Liver (tissue), 3 donors: ENCODE measurements at regions not wholly inside any gene's neighbourhood (a gene's known extent, or its start where the extent isn't known, plus 50 kb on each side); places are given as distances from the start of the nearest gene placed in this dataset.

Experiments used
- EGR1 ChIP-seq, 2 donors: IDR thresholded peaks; 2 replicates each; pipeline ENCODE4 v1.6.1; 2016 to 2018; ENCODE audit warnings: antibody characterized with exemption in 2 of 2, low read depth in 2 of 2
- JUND ChIP-seq, 2 donors: IDR thresholded peaks; 2 replicates each; pipeline ENCODE4 v1.6.1; 2016; ENCODE audit warnings: antibody characterized with exemption in 2 of 2
- NR2F2 ChIP-seq: IDR thresholded peaks from 2 replicates; pipeline ENCODE4 v1.6.1; 2016; ENCODE audit warnings: antibody characterized with exemption
- RAD21 ChIP-seq, 2 donors: IDR thresholded peaks; 2 replicates each; pipeline ENCODE4 v1.6.1; 2016; ENCODE audit warnings: antibody characterized with exemption in 2 of 2, mild to moderate bottlenecking in 2 of 2
- RXRA ChIP-seq, 2 donors: IDR thresholded peaks; 2 replicates each; pipeline ENCODE4 v1.6.1; 2017 to 2018; ENCODE audit warnings: antibody characterized with exemption in 2 of 2, mild to moderate bottlenecking in 1 of 2
- SP1 ChIP-seq: IDR thresholded peaks from 2 replicates; pipeline ENCODE4 v1.6.1; 2018; ENCODE audit warnings: antibody characterized with exemption, mild to moderate bottlenecking
- TAF1 ChIP-seq: conservative IDR thresholded peaks from 2 replicates; pipeline ENCODE4 v1.6.1; 2016; ENCODE audit warnings: antibody characterized with exemption, mild to moderate bottlenecking
- YY1 ChIP-seq: IDR thresholded peaks from 2 replicates; pipeline ENCODE4 v1.6.1; 2016; ENCODE audit warnings: antibody characterized with exemption, mild to moderate bottlenecking
- TF ChIP-seq, protein P1 (sequence below): IDR thresholded peaks from 2 replicates; pipeline ENCODE4 v1.6.1; 2016; ENCODE audit warnings: antibody characterized with exemption
- TF ChIP-seq, protein P2 (sequence below): fragments of 150-350 bp; IDR thresholded peaks from 2 replicates; pipeline ENCODE4 v1.5.1; 2017; ENCODE audit warnings: improper control_type of control experiment, low read depth, low read length; ENCODE audit not compliant: missing input control
- TF ChIP-seq, protein P3 (sequence below): IDR thresholded peaks from 2 replicates; pipeline ENCODE4 v1.6.1; 2016; ENCODE audit warnings: antibody characterized with exemption, mild to moderate bottlenecking
- TF ChIP-seq, protein P4 (sequence below): IDR thresholded peaks from 2 replicates; pipeline ENCODE4 v1.6.1; 2016; ENCODE audit warnings: antibody characterized with exemption
- TF ChIP-seq, protein P5 (sequence below): IDR thresholded peaks from 2 replicates; pipeline ENCODE4 v1.6.1; 2016; ENCODE audit warnings: antibody characterized with exemption
- donor health status: healthy.
- donor health status: healthy.

DNA sequence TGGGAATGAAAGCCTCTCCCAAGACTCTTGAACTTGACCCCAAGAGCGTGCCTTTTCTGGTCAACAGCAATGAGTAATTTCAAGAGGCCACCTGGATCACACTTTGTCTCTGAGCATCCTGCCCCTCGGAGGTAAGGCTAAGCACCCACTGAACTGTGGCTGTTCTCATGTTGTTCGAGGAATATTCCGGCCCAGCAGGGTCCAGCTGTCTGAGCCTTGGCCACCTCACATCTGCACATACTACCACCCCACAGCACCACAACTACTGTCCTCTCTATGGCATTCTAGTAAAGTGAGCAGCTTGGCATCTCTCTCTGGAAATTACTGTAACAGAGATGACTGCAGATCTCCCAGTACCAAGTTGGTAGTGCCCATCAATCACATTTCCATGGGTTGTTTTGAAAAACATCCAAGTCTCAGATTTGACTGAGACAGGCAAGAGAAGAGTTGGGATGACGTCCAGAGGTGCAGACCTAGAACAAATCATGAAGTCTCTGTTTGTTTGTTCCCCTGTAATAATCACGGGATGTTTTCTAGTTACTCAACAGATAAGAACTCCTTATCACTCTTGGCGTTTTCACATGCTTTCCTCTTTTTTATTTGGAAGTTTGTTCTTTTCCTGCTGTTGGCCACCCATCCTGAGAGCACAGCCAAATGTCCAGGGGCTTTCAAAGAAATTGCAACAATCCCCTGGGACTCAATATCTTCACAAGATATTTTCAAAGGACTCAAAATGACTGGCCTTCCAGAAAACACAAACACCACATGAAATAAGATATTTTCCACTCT lies 336.0 kb upstream of the TNP1 start:
- TF ChIP-seq JUND (IDR thresholded peaks at IDR 0.05), result no peak
- TF ChIP-seq, protein P1, sequence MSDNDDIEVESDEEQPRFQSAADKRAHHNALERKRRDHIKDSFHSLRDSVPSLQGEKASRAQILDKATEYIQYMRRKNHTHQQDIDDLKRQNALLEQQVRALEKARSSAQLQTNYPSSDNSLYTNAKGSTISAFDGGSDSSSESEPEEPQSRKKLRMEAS, result no peak
- TF ChIP-seq, protein P2, sequence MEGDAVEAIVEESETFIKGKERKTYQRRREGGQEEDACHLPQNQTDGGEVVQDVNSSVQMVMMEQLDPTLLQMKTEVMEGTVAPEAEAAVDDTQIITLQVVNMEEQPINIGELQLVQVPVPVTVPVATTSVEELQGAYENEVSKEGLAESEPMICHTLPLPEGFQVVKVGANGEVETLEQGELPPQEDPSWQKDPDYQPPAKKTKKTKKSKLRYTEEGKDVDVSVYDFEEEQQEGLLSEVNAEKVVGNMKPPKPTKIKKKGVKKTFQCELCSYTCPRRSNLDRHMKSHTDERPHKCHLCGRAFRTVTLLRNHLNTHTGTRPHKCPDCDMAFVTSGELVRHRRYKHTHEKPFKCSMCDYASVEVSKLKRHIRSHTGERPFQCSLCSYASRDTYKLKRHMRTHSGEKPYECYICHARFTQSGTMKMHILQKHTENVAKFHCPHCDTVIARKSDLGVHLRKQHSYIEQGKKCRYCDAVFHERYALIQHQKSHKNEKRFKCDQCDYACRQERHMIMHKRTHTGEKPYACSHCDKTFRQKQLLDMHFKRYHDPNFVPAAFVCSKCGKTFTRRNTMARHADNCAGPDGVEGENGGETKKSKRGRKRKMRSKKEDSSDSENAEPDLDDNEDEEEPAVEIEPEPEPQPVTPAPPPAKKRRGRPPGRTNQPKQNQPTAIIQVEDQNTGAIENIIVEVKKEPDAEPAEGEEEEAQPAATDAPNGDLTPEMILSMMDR, result no peak
- no peak for TF ChIP-seq EGR1 (IDR thresholded peaks at IDR 0.05; ENCODE audit: low read depth in 2 of 2)
- TF ChIP-seq YY1, result no peak
- TF ChIP-seq, protein P3, sequence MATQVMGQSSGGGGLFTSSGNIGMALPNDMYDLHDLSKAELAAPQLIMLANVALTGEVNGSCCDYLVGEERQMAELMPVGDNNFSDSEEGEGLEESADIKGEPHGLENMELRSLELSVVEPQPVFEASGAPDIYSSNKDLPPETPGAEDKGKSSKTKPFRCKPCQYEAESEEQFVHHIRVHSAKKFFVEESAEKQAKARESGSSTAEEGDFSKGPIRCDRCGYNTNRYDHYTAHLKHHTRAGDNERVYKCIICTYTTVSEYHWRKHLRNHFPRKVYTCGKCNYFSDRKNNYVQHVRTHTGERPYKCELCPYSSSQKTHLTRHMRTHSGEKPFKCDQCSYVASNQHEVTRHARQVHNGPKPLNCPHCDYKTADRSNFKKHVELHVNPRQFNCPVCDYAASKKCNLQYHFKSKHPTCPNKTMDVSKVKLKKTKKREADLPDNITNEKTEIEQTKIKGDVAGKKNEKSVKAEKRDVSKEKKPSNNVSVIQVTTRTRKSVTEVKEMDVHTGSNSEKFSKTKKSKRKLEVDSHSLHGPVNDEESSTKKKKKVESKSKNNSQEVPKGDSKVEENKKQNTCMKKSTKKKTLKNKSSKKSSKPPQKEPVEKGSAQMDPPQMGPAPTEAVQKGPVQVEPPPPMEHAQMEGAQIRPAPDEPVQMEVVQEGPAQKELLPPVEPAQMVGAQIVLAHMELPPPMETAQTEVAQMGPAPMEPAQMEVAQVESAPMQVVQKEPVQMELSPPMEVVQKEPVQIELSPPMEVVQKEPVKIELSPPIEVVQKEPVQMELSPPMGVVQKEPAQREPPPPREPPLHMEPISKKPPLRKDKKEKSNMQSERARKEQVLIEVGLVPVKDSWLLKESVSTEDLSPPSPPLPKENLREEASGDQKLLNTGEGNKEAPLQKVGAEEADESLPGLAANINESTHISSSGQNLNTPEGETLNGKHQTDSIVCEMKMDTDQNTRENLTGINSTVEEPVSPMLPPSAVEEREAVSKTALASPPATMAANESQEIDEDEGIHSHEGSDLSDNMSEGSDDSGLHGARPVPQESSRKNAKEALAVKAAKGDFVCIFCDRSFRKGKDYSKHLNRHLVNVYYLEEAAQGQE, result no peak
- no peak for TF ChIP-seq RXRA (IDR thresholded peaks at IDR 0.05)
- no peak for TF ChIP-seq TAF1
- no peak for TF ChIP-seq RAD21 (IDR thresholded peaks at IDR 0.05)
- TF ChIP-seq, protein P4, sequence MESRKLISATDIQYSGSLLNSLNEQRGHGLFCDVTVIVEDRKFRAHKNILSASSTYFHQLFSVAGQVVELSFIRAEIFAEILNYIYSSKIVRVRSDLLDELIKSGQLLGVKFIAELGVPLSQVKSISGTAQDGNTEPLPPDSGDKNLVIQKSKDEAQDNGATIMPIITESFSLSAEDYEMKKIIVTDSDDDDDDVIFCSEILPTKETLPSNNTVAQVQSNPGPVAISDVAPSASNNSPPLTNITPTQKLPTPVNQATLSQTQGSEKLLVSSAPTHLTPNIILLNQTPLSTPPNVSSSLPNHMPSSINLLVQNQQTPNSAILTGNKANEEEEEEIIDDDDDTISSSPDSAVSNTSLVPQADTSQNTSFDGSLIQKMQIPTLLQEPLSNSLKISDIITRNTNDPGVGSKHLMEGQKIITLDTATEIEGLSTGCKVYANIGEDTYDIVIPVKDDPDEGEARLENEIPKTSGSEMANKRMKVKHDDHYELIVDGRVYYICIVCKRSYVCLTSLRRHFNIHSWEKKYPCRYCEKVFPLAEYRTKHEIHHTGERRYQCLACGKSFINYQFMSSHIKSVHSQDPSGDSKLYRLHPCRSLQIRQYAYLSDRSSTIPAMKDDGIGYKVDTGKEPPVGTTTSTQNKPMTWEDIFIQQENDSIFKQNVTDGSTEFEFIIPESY, result no peak
- TF ChIP-seq, protein P5, sequence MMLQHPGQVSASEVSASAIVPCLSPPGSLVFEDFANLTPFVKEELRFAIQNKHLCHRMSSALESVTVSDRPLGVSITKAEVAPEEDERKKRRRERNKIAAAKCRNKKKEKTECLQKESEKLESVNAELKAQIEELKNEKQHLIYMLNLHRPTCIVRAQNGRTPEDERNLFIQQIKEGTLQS, result no peak
- peak; percentile 49 for TF ChIP-seq NR2F2
- no peak for TF ChIP-seq SP1
